HepG2 (cell line): ENCODE measurements at regions not wholly inside any gene's neighbourhood (a gene's known extent, or its start where the extent isn't known, plus 50 kb on each side); places are given as distances from the start of the nearest gene placed in this dataset.
A peak's percentile ranks its signal among the peaks of the same experiment; 100 is the strongest.

Source experiments
- FOXM1 ChIP-seq: sonication (generic); formaldehyde crosslinking; IDR thresholded peaks from 2 replicates; pipeline ENCODE4 v1.5.0; 2020; ENCODE audit warnings: missing genetic modification reagents
- HNF1A ChIP-seq, 2 experiments: sonication (generic) in 1 of 2; formaldehyde crosslinking in 1 of 2; IDR thresholded peaks; 2 replicates each; pipeline versions ENCODE4 v1.4.0 to v1.6.1; 2016 to 2020; ENCODE audit warnings: borderline replicate concordance in 1 of 2, low read depth in 1 of 2, mild to moderate bottlenecking in 1 of 2, missing genetic modification reagents in 1 of 2
- KLF15 ChIP-seq: sonication (generic); formaldehyde crosslinking; IDR thresholded peaks from 2 replicates; pipeline ENCODE4 v1.8.1; 2023; ENCODE audit warnings: borderline replicate concordance, mild to moderate bottlenecking, inconsistent platforms, missing genetic modification reagents, mixed read lengths
- MAF1 ChIP-seq: sonication (generic); formaldehyde crosslinking; IDR thresholded peaks from 2 replicates; pipeline ENCODE4 v1.5.0; 2020; ENCODE audit warnings: missing genetic modification reagents, borderline replicate concordance
- PHF20 ChIP-seq: sonication (generic); formaldehyde crosslinking; IDR thresholded peaks from 2 replicates; pipeline ENCODE4 v1.5.0; 2020; ENCODE audit warnings: mild to moderate bottlenecking, missing genetic modification reagents
- SMAD3 ChIP-seq: sonication (generic); formaldehyde crosslinking; IDR thresholded peaks from 2 replicates; pipeline ENCODE4 v1.4.0; 2020; ENCODE audit warnings: missing genetic modification reagents
- TRIM24 ChIP-seq: sonication (generic); formaldehyde crosslinking; IDR thresholded peaks from 2 replicates; pipeline ENCODE4 v1.8.0; 2022; ENCODE audit warnings: mild to moderate bottlenecking, missing genetic modification reagents
- ZFP1 ChIP-seq: IDR thresholded peaks from 2 replicates; pipeline ENCODE4 v1.6.1; 2016
- ZGPAT ChIP-seq: IDR thresholded peaks from 2 replicates; pipeline ENCODE4 v1.6.1; 2016; ENCODE audit warnings: mild to moderate bottlenecking
- ZMYM4 ChIP-seq: sonication (generic); formaldehyde crosslinking; IDR thresholded peaks from 2 replicates; pipeline ENCODE4 v1.8.1; 2023; ENCODE audit warnings: mild to moderate bottlenecking, missing genetic modification reagents
- ZNF362 ChIP-seq: sonication (generic); formaldehyde crosslinking; IDR thresholded peaks from 2 replicates; pipeline ENCODE4 v1.4.0; 2020; ENCODE audit warnings: missing genetic modification reagents, mild to moderate bottlenecking, borderline replicate concordance
- ZNF614 ChIP-seq: IDR thresholded peaks from 2 replicates; pipeline ENCODE4 v1.6.1; 2018; ENCODE audit warnings: missing biosample characterization, missing genetic modification reagents, inconsistent platforms, borderline replicate concordance
- ZNF883 ChIP-seq: sonication (generic); formaldehyde crosslinking; IDR thresholded peaks from 2 replicates; pipeline ENCODE4 v1.5.1; 2020; ENCODE audit warnings: mild to moderate bottlenecking, missing genetic modification reagents; ENCODE audit errors: not compliant biosample characterization
- TF ChIP-seq, protein P1 (sequence below): IDR thresholded peaks from 2 replicates; pipeline ENCODE4 v1.6.1; 2016; ENCODE audit warnings: missing genetic modification reagents, missing compliant biosample characterization
- TF ChIP-seq, protein P2 (sequence below), 2 experiments: sonication (generic) in 1 of 2; formaldehyde crosslinking in 1 of 2; IDR thresholded peaks; 2 replicates each; pipeline versions ENCODE4 v1.6.1 to v1.9.0; 2014 to 2022; ENCODE audit warnings: antibody characterized with exemption in 1 of 2, borderline replicate concordance in 1 of 2, inconsistent platforms in 1 of 2, low read depth in 1 of 2, missing genetic modification reagents in 1 of 2

DNA sequence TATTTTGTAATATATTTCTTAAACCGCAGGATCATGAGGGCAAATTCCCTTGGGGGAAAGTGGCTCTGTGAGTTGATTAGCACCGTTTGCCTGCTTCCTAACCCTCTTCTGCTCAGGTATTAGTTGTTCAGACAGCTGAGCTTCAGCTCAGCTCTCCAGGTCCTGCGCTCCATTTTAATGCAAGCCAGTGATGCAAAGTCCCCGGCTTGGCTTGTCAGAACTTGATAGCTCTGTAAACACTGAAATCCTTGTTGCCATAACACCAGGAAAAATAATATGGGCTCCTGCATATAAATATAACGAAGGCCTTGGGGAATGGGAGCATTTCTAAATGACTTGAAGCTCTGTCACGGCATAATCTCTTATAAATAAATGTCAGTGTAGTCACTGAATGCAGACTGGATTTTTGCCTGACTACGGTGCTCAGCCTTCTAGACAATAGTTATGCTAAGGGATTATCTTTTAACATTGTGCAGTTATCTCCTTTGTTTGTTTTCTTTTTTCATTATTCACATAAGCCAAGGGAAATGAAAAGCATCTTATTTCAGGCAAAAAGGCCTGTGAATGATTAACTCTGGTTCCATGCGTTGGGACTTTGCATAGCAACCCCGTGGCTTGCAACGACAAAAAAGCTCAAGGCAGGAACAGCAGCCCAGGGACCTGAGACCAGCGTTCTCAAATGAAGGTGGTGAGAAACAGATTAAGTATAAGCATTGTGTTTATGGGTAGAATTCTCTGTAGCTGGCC lies 253.2 kb downstream of the SPRY1 start (continued):
- TF ChIP-seq ZNF614 (peak; percentile 15; the same call in 1 of the 2 replicates), FOXM1 (CRISPR knock-in tag) (no peak), PHF20 (no peak), SMAD3 (CRISPR knock-in tag) (peak; percentile 34), ZFP1 (CRISPR knock-in tag) (no peak), TRIM24 (CRISPR knock-in tag) (no peak), KLF15 (CRISPR knock-in tag) (no peak), HNF1A (IDR thresholded peaks at IDR 0.05; ENCODE audit: low read depth) (peak; percentile 89), HNF1A (CRISPR knock-in tag; IDR thresholded peaks at IDR 0.05; ENCODE audit: borderline replicate concordance) (peak; percentile 95; the same call in 1 of the 2 replicates), ZNF883 (CRISPR knock-in tag) (no peak), MAF1 (CRISPR knock-in tag) (no peak), ZGPAT (CRISPR knock-in tag) (peak; percentile 77), ZMYM4 (CRISPR knock-in tag) (peak; percentile 52), ZNF362 (CRISPR knock-in tag) (peak; percentile 23; the same call in 1 of the 2 replicates)
- TF ChIP-seq, protein P1, sequence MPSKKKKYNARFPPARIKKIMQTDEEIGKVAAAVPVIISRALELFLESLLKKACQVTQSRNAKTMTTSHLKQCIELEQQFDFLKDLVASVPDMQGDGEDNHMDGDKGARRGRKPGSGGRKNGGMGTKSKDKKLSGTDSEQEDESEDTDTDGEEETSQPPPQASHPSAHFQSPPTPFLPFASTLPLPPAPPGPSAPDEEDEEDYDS (CRISPR knock-in tag) = peak; percentile 42
- TF ChIP-seq, protein P2, sequence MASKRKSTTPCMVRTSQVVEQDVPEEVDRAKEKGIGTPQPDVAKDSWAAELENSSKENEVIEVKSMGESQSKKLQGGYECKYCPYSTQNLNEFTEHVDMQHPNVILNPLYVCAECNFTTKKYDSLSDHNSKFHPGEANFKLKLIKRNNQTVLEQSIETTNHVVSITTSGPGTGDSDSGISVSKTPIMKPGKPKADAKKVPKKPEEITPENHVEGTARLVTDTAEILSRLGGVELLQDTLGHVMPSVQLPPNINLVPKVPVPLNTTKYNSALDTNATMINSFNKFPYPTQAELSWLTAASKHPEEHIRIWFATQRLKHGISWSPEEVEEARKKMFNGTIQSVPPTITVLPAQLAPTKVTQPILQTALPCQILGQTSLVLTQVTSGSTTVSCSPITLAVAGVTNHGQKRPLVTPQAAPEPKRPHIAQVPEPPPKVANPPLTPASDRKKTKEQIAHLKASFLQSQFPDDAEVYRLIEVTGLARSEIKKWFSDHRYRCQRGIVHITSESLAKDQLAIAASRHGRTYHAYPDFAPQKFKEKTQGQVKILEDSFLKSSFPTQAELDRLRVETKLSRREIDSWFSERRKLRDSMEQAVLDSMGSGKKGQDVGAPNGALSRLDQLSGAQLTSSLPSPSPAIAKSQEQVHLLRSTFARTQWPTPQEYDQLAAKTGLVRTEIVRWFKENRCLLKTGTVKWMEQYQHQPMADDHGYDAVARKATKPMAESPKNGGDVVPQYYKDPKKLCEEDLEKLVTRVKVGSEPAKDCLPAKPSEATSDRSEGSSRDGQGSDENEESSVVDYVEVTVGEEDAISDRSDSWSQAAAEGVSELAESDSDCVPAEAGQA (IDR thresholded peaks at IDR 0.05; ENCODE audit: low read depth) = no peak
- TF ChIP-seq, protein P2 (CRISPR knock-in tag; IDR thresholded peaks at IDR 0.05; ENCODE audit: borderline replicate concordance) = no peak
